ENCODE measurements at regions not wholly inside any gene's neighbourhood (a gene's known extent, or its start where the extent isn't known, plus 50 kb on each side); places are given as distances from the start of the nearest gene placed in this dataset.
A peak's percentile ranks its signal among the peaks of the same experiment; 100 is the strongest.

DNA sequence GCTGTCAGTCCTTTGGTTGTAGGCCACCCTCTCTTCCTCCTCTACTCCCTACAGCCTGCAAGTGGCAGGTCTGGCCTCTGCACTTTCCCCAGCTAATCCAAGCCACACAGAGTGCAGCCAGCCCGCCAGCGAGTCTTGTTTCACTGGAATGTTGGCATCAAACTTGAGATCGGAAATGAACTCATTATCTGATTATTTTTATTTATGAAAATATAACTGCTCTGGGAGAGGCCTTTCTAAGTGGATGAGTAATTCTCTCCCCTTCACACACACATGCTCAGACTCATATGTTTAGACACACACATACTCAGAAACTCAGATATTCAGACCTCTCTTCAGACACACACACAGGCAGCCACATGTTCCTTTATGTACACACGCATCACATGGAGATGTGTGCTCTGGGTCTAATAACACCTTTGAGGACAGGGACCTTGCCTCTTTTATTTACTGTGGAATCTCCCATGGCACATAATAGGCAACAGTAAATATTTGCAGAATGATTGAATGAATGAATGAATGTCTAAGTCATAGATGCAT is 151.3 kb downstream of the ZFP36L2 start:
- TF ChIP-seq, protein P1, sequence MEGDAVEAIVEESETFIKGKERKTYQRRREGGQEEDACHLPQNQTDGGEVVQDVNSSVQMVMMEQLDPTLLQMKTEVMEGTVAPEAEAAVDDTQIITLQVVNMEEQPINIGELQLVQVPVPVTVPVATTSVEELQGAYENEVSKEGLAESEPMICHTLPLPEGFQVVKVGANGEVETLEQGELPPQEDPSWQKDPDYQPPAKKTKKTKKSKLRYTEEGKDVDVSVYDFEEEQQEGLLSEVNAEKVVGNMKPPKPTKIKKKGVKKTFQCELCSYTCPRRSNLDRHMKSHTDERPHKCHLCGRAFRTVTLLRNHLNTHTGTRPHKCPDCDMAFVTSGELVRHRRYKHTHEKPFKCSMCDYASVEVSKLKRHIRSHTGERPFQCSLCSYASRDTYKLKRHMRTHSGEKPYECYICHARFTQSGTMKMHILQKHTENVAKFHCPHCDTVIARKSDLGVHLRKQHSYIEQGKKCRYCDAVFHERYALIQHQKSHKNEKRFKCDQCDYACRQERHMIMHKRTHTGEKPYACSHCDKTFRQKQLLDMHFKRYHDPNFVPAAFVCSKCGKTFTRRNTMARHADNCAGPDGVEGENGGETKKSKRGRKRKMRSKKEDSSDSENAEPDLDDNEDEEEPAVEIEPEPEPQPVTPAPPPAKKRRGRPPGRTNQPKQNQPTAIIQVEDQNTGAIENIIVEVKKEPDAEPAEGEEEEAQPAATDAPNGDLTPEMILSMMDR (IDR thresholded peaks at IDR 0.05) = no peak
- TF ChIP-seq POLR2A (IDR thresholded peaks at IDR 0.05) = peak in 1 of 3 donors; percentile 13

All from body of pancreas (tissue), 4 donors.